ENCODE measurements at regions not wholly inside any gene's neighbourhood (a gene's known extent, or its start where the extent isn't known, plus 50 kb on each side); places are given as distances from the start of the nearest gene placed in this dataset.
A peak's percentile ranks its signal among the peaks of the same experiment; 100 is the strongest.

- peak; percentile 50 for TF ChIP-seq CTCF (IDR thresholded peaks at IDR 0.05; ENCODE audit: low read length)
- TF ChIP-seq EZH2 (IDR thresholded peaks at IDR 0.05; ENCODE audit: borderline replicate concordance, low read length): no peak
Observed at GRCh38 chr2:3001615-3002560, 375.7 kb downstream of the EIPR1 start.
